ENCODE measurements at regions not wholly inside any gene's neighbourhood (a gene's known extent, or its start where the extent isn't known, plus 50 kb on each side); places are given as distances from the start of the nearest gene placed in this dataset.

GRCh38 chrX:19281256-19281655 is 62.5 kb upstream of the PDHA1 start:
- Mint-ChIP-seq H3K4me3 (no peak overlapping the region), H3K27ac (no peak overlapping the region), H3K36me3 (ENCODE audit: low read depth) (no peaks in the 10 kb centered on the region), H3K4me1 (no peaks in the 10 kb centered on the region), H3K9me3 (no peaks in the 10 kb centered on the region), H3K27me3 (no peaks in the 10 kb centered on the region)
- no peak for TF ChIP-seq CTCF (IDR thresholded peaks at IDR 0.05)
- no peak for DNase-seq
- ChIA-PET CTCF (no interaction called here), POLR2A (no interaction called here)
- ATAC-seq (ENCODE audit: low read depth) = no peak
- intact Hi-C loops (cut with micrococcal nuclease) = no loop called here

GRCh38 chrX:19283597-19284339 is 60.0 kb upstream of the PDHA1 start:
- Mint-ChIP-seq H3K27ac (no peak overlapping the region), H3K36me3 (ENCODE audit: low read depth) (no peaks in the 10 kb centered on the region), H3K27me3 (no peaks in the 10 kb centered on the region), H3K4me1 (no peaks in the 10 kb centered on the region), H3K4me3 (no peak overlapping the region), H3K9me3 (no peaks in the 10 kb centered on the region)
- ChIA-PET POLR2A (no interaction called here), CTCF (no interaction called here)
- DNase-seq (no peak), ATAC-seq (ENCODE audit: low read depth) (no peak)
- no peak for TF ChIP-seq CTCF (IDR thresholded peaks at IDR 0.05)
- intact Hi-C loops (cut with micrococcal nuclease) = no loop called here

- Mint-ChIP-seq H3K27ac (no peak overlapping the region), H3K27me3 (no peaks in the 10 kb centered on the region), H3K4me3 (no peak overlapping the region), H3K36me3 (ENCODE audit: low read depth) (no peaks in the 10 kb centered on the region), H3K9me3 (no peaks in the 10 kb centered on the region), H3K4me1 (no peaks in the 10 kb centered on the region)
- intact Hi-C loops (cut with micrococcal nuclease) = no loop called here
- TF ChIP-seq CTCF (IDR thresholded peaks at IDR 0.05) = no peak
- no peak for ATAC-seq (ENCODE audit: low read depth)
- ChIA-PET POLR2A (no interaction called here), CTCF (no interaction called here)
- no peak for DNase-seq
These were observed 57.9 kb upstream of the PDHA1 start for GRCh38 chrX:19285857-19286256.

- ATAC-seq (ENCODE audit: low read depth) (no peak), DNase-seq (no peak)
- Mint-ChIP-seq H3K36me3 (ENCODE audit: low read depth) (no peaks in the 10 kb centered on the region), H3K27me3 (no peaks in the 10 kb centered on the region), H3K4me1 (no peaks in the 10 kb centered on the region), H3K9me3 (no peaks in the 10 kb centered on the region), H3K27ac (no peak overlapping the region), H3K4me3 (no peak overlapping the region)
- POLR2A ChIA-PET = no interaction called here
- TF ChIP-seq CTCF (IDR thresholded peaks at IDR 0.05) = no peak
- intact Hi-C loops (cut with micrococcal nuclease) = no loop called here
- CTCF ChIA-PET = no interaction called here
These were observed 52.6 kb upstream of the PDHA1 start for GRCh38 chrX:19291086-19291485.

GRCh38 chrX:19293606-19294325 is 50.0 kb upstream of the PDHA1 start:
- CTCF ChIA-PET = no interaction called here
- Mint-ChIP-seq H3K9me3 (no peaks in the 10 kb centered on the region), H3K27ac (no peak overlapping the region), H3K4me1 (no peaks in the 10 kb centered on the region), H3K36me3 (ENCODE audit: low read depth) (no peaks in the 10 kb centered on the region), H3K27me3 (no peaks in the 10 kb centered on the region), H3K4me3 (no peak overlapping the region)
- ATAC-seq (ENCODE audit: low read depth) = no peak
- intact Hi-C loops (cut with micrococcal nuclease) = no loop called here
- DNase-seq = no peak
- POLR2A ChIA-PET = no interaction called here
- no peak for TF ChIP-seq CTCF (IDR thresholded peaks at IDR 0.05)

Measured in activated B cell treated with CpG ODN at 0.5 μM for 24 hours (primary cell).